ENCODE measurements at regions not wholly inside any gene's neighbourhood (a gene's known extent, or its start where the extent isn't known, plus 50 kb on each side); places are given as distances from the start of the nearest gene placed in this dataset.

GRCh38 chr1:116290085-116290705, 82.8 kb upstream of the ATP1A1 start:
- Histone ChIP-seq H3K9me3 (no peaks in the 10 kb centered on the region), H3F3A (replicated peaks; ENCODE audit: insufficient read depth) (no peaks in the 10 kb centered on the region), H2AFZ (ENCODE audit: low read depth) (no peak overlapping the region), H3K27ac (ENCODE audit: low read depth in 2 of 2, low read length in 1 of 2) (no peak overlapping the region), H3K79me2 (ENCODE audit: insufficient read depth) (no peaks in the 10 kb centered on the region), H3K4me1 (ENCODE audit: control insufficient read depth in 1 of 2, insufficient read depth in 2 of 2, low read depth in 1 of 2, low read length in 1 of 2) (peaks cover 0 to 2% of the 10 kb centered on the region in 2 experiments; a peak in 1 of 4 replicates), H3K9ac (no peak overlapping the region), H3K27me3 (ENCODE audit: insufficient read depth) (no peaks in the 10 kb centered on the region), H3K4me3 (ENCODE audit: low read depth in 2 of 2, low read length in 1 of 2) (no peak overlapping the region), H3K36me3 (replicated peaks in 1 of 2; ENCODE audit: control insufficient read depth in 1 of 2, insufficient read depth in 2 of 2, low read length in 1 of 2) (no peaks in the 10 kb centered on the region), H3K9me2 (no peaks in the 10 kb centered on the region), H3K4me2 (no peak overlapping the region), H4K20me1 (ENCODE audit: insufficient read depth) (no peaks in the 10 kb centered on the region)
- CTCF ChIA-PET, result interaction anchor here (1.0 to 1.6 kb wide), 2 partner anchors 151 to 195 kb away, joined by 4 to 7 read pairs; no protein-coding TSS in a partner anchor
- TF ChIP-seq TAF1 (IDR thresholded peaks at IDR 0.05; ENCODE audit: borderline replicate concordance, low read depth, low read length) (no peak), FOSL2 (IDR thresholded peaks at IDR 0.05; ENCODE audit: borderline replicate concordance, low read depth) (no peak), ELF1 (IDR thresholded peaks at IDR 0.05) (no peak)
- POLR2A ChIA-PET, result no interaction called here
- DNase-seq, result no peak
- 24% methylated on average over 3 of the region's 3 CpGs for whole genome bisulfite sequencing (ENCODE audit: low lambda C conversion rate)

- Histone ChIP-seq H3K4me3 (ENCODE audit: low read depth in 2 of 2, low read length in 1 of 2) (no peak overlapping the region), H3K4me2 (no peak overlapping the region), H3K9ac (no peak overlapping the region), H3K27ac (ENCODE audit: low read depth in 2 of 2, low read length in 1 of 2) (no peak overlapping the region), H3K27me3 (ENCODE audit: insufficient read depth) (no peaks in the 10 kb centered on the region), H3K4me1 (ENCODE audit: control insufficient read depth in 1 of 2, insufficient read depth in 2 of 2, low read depth in 1 of 2, low read length in 1 of 2) (peaks cover 0 to 2% of the 10 kb centered on the region in 2 experiments; a peak in 1 of 4 replicates), H3K79me2 (ENCODE audit: insufficient read depth) (no peaks in the 10 kb centered on the region), H3F3A (replicated peaks; ENCODE audit: insufficient read depth) (no peaks in the 10 kb centered on the region), H2AFZ (ENCODE audit: low read depth) (no peak overlapping the region), H3K9me2 (no peaks in the 10 kb centered on the region), H3K9me3 (no peaks in the 10 kb centered on the region), H4K20me1 (ENCODE audit: insufficient read depth) (no peaks in the 10 kb centered on the region), H3K36me3 (replicated peaks in 1 of 2; ENCODE audit: control insufficient read depth in 1 of 2, insufficient read depth in 2 of 2, low read length in 1 of 2) (no peaks in the 10 kb centered on the region)
- WGBS (ENCODE audit: low lambda C conversion rate), result 53% methylated on average over 2 of the region's 2 CpGs
- CTCF ChIA-PET, result no interaction called here
- TF ChIP-seq SMC3 (IDR thresholded peaks at IDR 0.05; ENCODE audit: low read depth, low read length), result no peak
- POLR2A ChIA-PET, result no interaction called here
- no peak for DNase-seq
Observed at GRCh38 chr1:116291024-116291423, 82.0 kb upstream of the ATP1A1 start.

- Histone ChIP-seq H3K9me2 (no peaks in the 10 kb centered on the region), H3K4me3 (ENCODE audit: low read depth in 2 of 2, low read length in 1 of 2) (no peak overlapping the region), H2AFZ (ENCODE audit: low read depth) (no peak overlapping the region), H3K4me1 (ENCODE audit: control insufficient read depth in 1 of 2, insufficient read depth in 2 of 2, low read depth in 1 of 2, low read length in 1 of 2) (no peaks in the 10 kb centered on the region), H3K36me3 (replicated peaks in 1 of 2; ENCODE audit: control insufficient read depth in 1 of 2, insufficient read depth in 2 of 2, low read length in 1 of 2) (no peaks in the 10 kb centered on the region), H3F3A (replicated peaks; ENCODE audit: insufficient read depth) (no peaks in the 10 kb centered on the region), H3K4me2 (no peak overlapping the region), H3K27me3 (ENCODE audit: insufficient read depth) (no peaks in the 10 kb centered on the region), H4K20me1 (ENCODE audit: insufficient read depth) (no peaks in the 10 kb centered on the region), H3K27ac (ENCODE audit: low read depth in 2 of 2, low read length in 1 of 2) (no peak overlapping the region), H3K79me2 (ENCODE audit: insufficient read depth) (no peaks in the 10 kb centered on the region), H3K9me3 (no peaks in the 10 kb centered on the region), H3K9ac (no peak overlapping the region)
- no peak for TF ChIP-seq CHD2 (IDR thresholded peaks at IDR 0.05; ENCODE audit: low read length, partially characterized antibody)
- no peak for TF ChIP-seq TAF1 (IDR thresholded peaks at IDR 0.05; ENCODE audit: borderline replicate concordance, low read depth, low read length)
- no peak for DNase-seq
- 45% methylated on average over 5 of the region's 5 CpGs for WGBS (ENCODE audit: low lambda C conversion rate)
- CTCF ChIA-PET, result interaction anchor here (1.0 kb wide), 1 partner anchor 11 kb away, joined by 3 read pairs; no protein-coding TSS in a partner anchor
- POLR2A ChIA-PET, result no interaction called here
Observed at GRCh38 chr1:116292929-116293725, 79.9 kb upstream of the ATP1A1 start.

Data from SK-N-SH (cell line).